A549 (cell line): ENCODE measurements at regions not wholly inside any gene's neighbourhood (a gene's known extent, or its start where the extent isn't known, plus 50 kb on each side); places are given as distances from the start of the nearest gene placed in this dataset.

Experiments used
- ATAC-seq, 2 experiments: fragments of 200-7000 bp in 1 of 2; fragments of >200 bp in 1 of 2; cut with Nextera tagmentation in 1 of 2; cut with Tn5 transposase in 1 of 2; 3 replicates each; pipeline versions ENCODE4 v1.8.0 to v1.9.1; 2018 to 2020; ENCODE audit warnings: mild to moderate bottlenecking in 1 of 2, moderate library complexity in 1 of 2
- CTCF ChIA-PET: fragments of 300-600 bp; sonication (Branson Sonifier 250); formaldehyde crosslinking; extraction: SDS; loops from one replicate; lab custom pipeline; 2021; ENCODE audit warnings: antibody characterized with exemption, inconsistent platforms; lab: Yijun Ruan, JAX
- POLR2A ChIA-PET: fragments of 350-600 bp; formaldehyde crosslinking; extraction: SDS; loops from one replicate; lab custom pipeline; 2021; ENCODE audit warnings: antibody characterized with exemption, inconsistent platforms; lab: Yijun Ruan, JAX
- DNase-seq, 2 experiments: peaks; one replicate each; pipeline versions ENCODE4 v3.0.0 to v3.0.0-alpha.2; 2011 to 2016; ENCODE audit warnings: low read depth in 1 of 2, low spot score in 1 of 2
- FAIRE-seq: peaks from 2 replicates; lab custom pipeline; 2011; peaks lifted over from hg19 to GRCh38; lab: Jason Lieb, UNC
- H3K27ac ChIP-seq, 2 experiments: fragments of >200 bp; sonication (Bioruptor Twin); formaldehyde crosslinking; 3 replicates each; pipeline ENCODE4 v1.5.1; 2016 to 2017
- H3K4me1 ChIP-seq: fragments of >200 bp; sonication (Bioruptor Twin); formaldehyde crosslinking; 3 replicates; pipeline ENCODE4 v1.6.1; 2016
- H3K4me2 ChIP-seq: fragments of >200 bp; sonication (Bioruptor Twin); formaldehyde crosslinking; 3 replicates; pipeline ENCODE4 v1.6.1; 2016
- H3K4me3 ChIP-seq: fragments of >200 bp; sonication (Bioruptor Twin); formaldehyde crosslinking; 3 replicates; pipeline ENCODE4 v1.5.1; 2016
- H3K9me3 ChIP-seq: fragments of >200 bp; sonication (Bioruptor Twin); formaldehyde crosslinking; 3 replicates; pipeline ENCODE4 v1.6.1; 2016
- BHLHE40 ChIP-seq: IDR thresholded peaks from 2 replicates; pipeline ENCODE4 v1.6.1; 2012; ENCODE audit warnings: low read depth, low read length, inconsistent platforms
- CBX2 ChIP-seq: fragments of 200-600 bp; sonication (generic); IDR thresholded peaks from 2 replicates; pipeline ENCODE4 v1.6.1; 2016; ENCODE audit warnings: low read depth, mild to moderate bottlenecking, borderline replicate concordance
- CEBPB ChIP-seq, 2 experiments: fragments of >200 bp in 1 of 2; sonication (Bioruptor Twin) in 1 of 2; formaldehyde crosslinking in 1 of 2; IDR thresholded peaks; 2 replicates each; pipeline ENCODE4 v1.6.1; 2012 to 2016
- CTCF ChIP-seq: fragments of >200 bp; sonication (Bioruptor Twin); formaldehyde crosslinking; IDR thresholded peaks from 3 replicates; pipeline ENCODE4 v1.5.1; 2016
- ELK1 ChIP-seq: fragments of 150-350 bp; IDR thresholded peaks from 2 replicates; pipeline ENCODE4 v1.6.1; 2014; ENCODE audit warnings: low read depth, mild to moderate bottlenecking, low read length
- ESRRA ChIP-seq: fragments of 150-350 bp; IDR thresholded peaks from 2 replicates; pipeline ENCODE4 v1.6.1; 2014; ENCODE audit warnings: mild to moderate bottlenecking, low read length, borderline replicate concordance
- HDAC2 ChIP-seq: fragments of 200-600 bp; sonication (generic); IDR thresholded peaks from 2 replicates; pipeline ENCODE4 v1.6.1; 2016
- HES2 ChIP-seq: fragments of >200 bp; sonication (Bioruptor Twin); formaldehyde crosslinking; IDR thresholded peaks from 2 replicates; pipeline ENCODE4 v1.6.1; 2016
- HEYL ChIP-seq: fragments of 250-450 bp; sonication (Bioruptor Pico); IDR thresholded peaks from 2 replicates; pipeline ENCODE4 v1.8.0; 2021; ENCODE audit warnings: mild to moderate bottlenecking, moderate library complexity
- HOXA7 ChIP-seq: fragments of 250-450 bp; sonication (Bioruptor Pico); IDR thresholded peaks from 2 replicates; pipeline ENCODE4 v1.5.0; 2020; ENCODE audit warnings: mild to moderate bottlenecking, moderate library complexity
- JUN ChIP-seq, 2 experiments: fragments of >200 bp; sonication (Bioruptor Twin); formaldehyde crosslinking; IDR thresholded peaks; 2 replicates in 1 of 2; 3 replicates in 1 of 2; pipeline ENCODE4 v1.6.1; 2016 to 2017
- MAFK ChIP-seq: fragments of 450-650 bp; IDR thresholded peaks from 2 replicates; pipeline ENCODE4 v1.6.1; 2014; ENCODE audit not compliant: partially characterized antibody
- MAX ChIP-seq: IDR thresholded peaks from 2 replicates; pipeline ENCODE4 v1.6.1; 2012
- MAZ ChIP-seq: fragments of 150-350 bp; IDR thresholded peaks from 2 replicates; pipeline ENCODE4 v1.6.1; 2014; ENCODE audit warnings: antibody characterized with exemption, low read depth, low read length, borderline replicate concordance
- NPAS2 ChIP-seq: fragments of 250-450 bp; sonication (Bioruptor Pico); IDR thresholded peaks from 2 replicates; pipeline ENCODE4 v1.8.0; 2022; ENCODE audit warnings: mild to moderate bottlenecking, moderate library complexity, borderline replicate concordance
- POLR2A ChIP-seq: IDR thresholded peaks from 2 replicates; pipeline ENCODE4 v1.6.1; 2012; ENCODE audit warnings: mild to moderate bottlenecking, low read length
- RAD21 ChIP-seq, 2 experiments: fragments of >200 bp in 1 of 2; sonication (Bioruptor Twin) in 1 of 2; formaldehyde crosslinking in 1 of 2; IDR thresholded peaks in 1 of 2; conservative IDR thresholded peaks in 1 of 2; 2 replicates in 1 of 2; 3 replicates in 1 of 2; pipeline ENCODE4 v1.6.1; 2012 to 2018; ENCODE audit warnings: inconsistent platforms in 1 of 2
- SREBF2 ChIP-seq: fragments of 450-650 bp; IDR thresholded peaks from 2 replicates; pipeline ENCODE4 v1.6.1; 2014; ENCODE audit warnings: mild to moderate bottlenecking, moderate library complexity
- ZFP36 ChIP-seq: fragments of 450-650 bp; IDR thresholded peaks from 2 replicates; pipeline ENCODE4 v1.6.1; 2014; ENCODE audit warnings: borderline replicate concordance; ENCODE audit not compliant: partially characterized antibody
- ZNF302 ChIP-seq: fragments of 250-450 bp; sonication (Bioruptor Pico); IDR thresholded peaks from 2 replicates; pipeline ENCODE4 v1.9.0; 2021; ENCODE audit warnings: inconsistent platforms, mild to moderate bottlenecking, moderate library complexity
- ZSCAN20 ChIP-seq: fragments of 250-450 bp; sonication (Bioruptor Pico); IDR thresholded peaks from 2 replicates; pipeline ENCODE4 v1.8.0; 2022; ENCODE audit warnings: mild to moderate bottlenecking, moderate library complexity
- whole genome bisulfite sequencing: methylation state at CpG from one replicate; pipeline ENCODE4 v1.1.6; 2017; ENCODE audit errors: missing lambda C conversion rate; 5-methylcytosine and 5-hydroxymethylcytosine counted together
- TF ChIP-seq, protein P1 (sequence below): IDR thresholded peaks from 2 replicates; pipeline ENCODE4 v1.6.1; 2012; ENCODE audit warnings: low read depth, borderline replicate concordance
- TF ChIP-seq, protein P2 (sequence below): fragments of 250-450 bp; sonication (Bioruptor Pico); IDR thresholded peaks from 2 replicates; pipeline ENCODE4 v1.5.0; 2021; ENCODE audit warnings: mild to moderate bottlenecking, moderate library complexity, borderline replicate concordance
- TF ChIP-seq, protein P3 (sequence below): fragments of 200-600 bp; sonication (generic); IDR thresholded peaks from 2 replicates; pipeline ENCODE4 v1.6.1; 2016; ENCODE audit warnings: antibody characterized with exemption, mild to moderate bottlenecking, moderate library complexity

GRCh38 chr9:129283705-129284606 lies 105.9 kb upstream of the IER5L start:
- no peak overlapping the region for H3K4me2 ChIP-seq
- no peak for ATAC-seq
- H3K4me1 ChIP-seq: peaks cover 8% of the 10 kb centered on the region
- CTCF ChIA-PET: no interaction called here
- no peak for TF ChIP-seq HOXA7 (CRISPR knock-in tag)
- TF ChIP-seq ZFP36: peak; percentile 44
- TF ChIP-seq CEBPB (IDR thresholded peaks at IDR 0.05): no peak
- no peak for TF ChIP-seq RAD21 (conservative IDR thresholded peaks at IDR 0.05 in 1 of 2, IDR thresholded peaks at IDR 0.05 in 1 of 2)
- TF ChIP-seq BHLHE40: no peak
- TF ChIP-seq, protein P1, sequence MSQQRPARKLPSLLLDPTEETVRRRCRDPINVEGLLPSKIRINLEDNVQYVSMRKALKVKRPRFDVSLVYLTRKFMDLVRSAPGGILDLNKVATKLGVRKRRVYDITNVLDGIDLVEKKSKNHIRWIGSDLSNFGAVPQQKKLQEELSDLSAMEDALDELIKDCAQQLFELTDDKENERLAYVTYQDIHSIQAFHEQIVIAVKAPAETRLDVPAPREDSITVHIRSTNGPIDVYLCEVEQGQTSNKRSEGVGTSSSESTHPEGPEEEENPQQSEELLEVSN: no peak
- TF ChIP-seq ESRRA: peak; percentile 62; the same call in 1 of the 2 replicates
- no peak for TF ChIP-seq CBX2
- no peak for TF ChIP-seq HEYL (CRISPR knock-in tag)
- TF ChIP-seq, all 56 proteins: peak for 2
- POLR2A ChIA-PET: no interaction called here
- no peaks in the 10 kb centered on the region for H3K9me3 ChIP-seq
- H3K4me3 ChIP-seq: no peak overlapping the region
- FAIRE-seq (no peak), DNase-seq (no peak)
- H3K27ac ChIP-seq: peak overlapping the region in 1 of 2 experiments; percentile 45; a peak in 2 of 6 replicates
- WGBS: 82% methylated on average over 26 of the region's 28 CpGs

GRCh38 chr9:129283291-129283691 lies 105.2 kb upstream of the IER5L start:
- POLR2A ChIA-PET: no interaction called here
- no peak for TF ChIP-seq NPAS2 (CRISPR knock-in tag)
- no peak for TF ChIP-seq HEYL (CRISPR knock-in tag)
- TF ChIP-seq ZNF302 (CRISPR knock-in tag): no peak
- no peak for TF ChIP-seq HOXA7 (CRISPR knock-in tag)
- TF ChIP-seq, protein P2, sequence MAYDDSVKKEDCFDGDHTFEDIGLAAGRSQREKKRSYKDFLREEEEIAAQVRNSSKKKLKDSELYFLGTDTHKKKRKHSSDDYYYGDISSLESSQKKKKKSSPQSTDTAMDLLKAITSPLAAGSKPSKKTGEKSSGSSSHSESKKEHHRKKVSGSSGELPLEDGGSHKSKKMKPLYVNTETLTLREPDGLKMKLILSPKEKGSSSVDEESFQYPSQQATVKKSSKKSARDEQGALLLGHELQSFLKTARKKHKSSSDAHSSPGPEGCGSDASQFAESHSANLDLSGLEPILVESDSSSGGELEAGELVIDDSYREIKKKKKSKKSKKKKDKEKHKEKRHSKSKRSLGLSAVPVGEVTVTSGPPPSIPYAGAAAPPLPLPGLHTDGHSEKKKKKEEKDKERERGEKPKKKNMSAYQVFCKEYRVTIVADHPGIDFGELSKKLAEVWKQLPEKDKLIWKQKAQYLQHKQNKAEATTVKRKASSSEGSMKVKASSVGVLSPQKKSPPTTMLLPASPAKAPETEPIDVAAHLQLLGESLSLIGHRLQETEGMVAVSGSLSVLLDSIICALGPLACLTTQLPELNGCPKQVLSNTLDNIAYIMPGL (CRISPR knock-in tag): no peak
- TF ChIP-seq, protein P3, sequence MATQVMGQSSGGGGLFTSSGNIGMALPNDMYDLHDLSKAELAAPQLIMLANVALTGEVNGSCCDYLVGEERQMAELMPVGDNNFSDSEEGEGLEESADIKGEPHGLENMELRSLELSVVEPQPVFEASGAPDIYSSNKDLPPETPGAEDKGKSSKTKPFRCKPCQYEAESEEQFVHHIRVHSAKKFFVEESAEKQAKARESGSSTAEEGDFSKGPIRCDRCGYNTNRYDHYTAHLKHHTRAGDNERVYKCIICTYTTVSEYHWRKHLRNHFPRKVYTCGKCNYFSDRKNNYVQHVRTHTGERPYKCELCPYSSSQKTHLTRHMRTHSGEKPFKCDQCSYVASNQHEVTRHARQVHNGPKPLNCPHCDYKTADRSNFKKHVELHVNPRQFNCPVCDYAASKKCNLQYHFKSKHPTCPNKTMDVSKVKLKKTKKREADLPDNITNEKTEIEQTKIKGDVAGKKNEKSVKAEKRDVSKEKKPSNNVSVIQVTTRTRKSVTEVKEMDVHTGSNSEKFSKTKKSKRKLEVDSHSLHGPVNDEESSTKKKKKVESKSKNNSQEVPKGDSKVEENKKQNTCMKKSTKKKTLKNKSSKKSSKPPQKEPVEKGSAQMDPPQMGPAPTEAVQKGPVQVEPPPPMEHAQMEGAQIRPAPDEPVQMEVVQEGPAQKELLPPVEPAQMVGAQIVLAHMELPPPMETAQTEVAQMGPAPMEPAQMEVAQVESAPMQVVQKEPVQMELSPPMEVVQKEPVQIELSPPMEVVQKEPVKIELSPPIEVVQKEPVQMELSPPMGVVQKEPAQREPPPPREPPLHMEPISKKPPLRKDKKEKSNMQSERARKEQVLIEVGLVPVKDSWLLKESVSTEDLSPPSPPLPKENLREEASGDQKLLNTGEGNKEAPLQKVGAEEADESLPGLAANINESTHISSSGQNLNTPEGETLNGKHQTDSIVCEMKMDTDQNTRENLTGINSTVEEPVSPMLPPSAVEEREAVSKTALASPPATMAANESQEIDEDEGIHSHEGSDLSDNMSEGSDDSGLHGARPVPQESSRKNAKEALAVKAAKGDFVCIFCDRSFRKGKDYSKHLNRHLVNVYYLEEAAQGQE: no peak
- TF ChIP-seq HES2: no peak
- TF ChIP-seq MAZ: no peak
- TF ChIP-seq POLR2A: no peak
- TF ChIP-seq ZSCAN20: no peak
- no peak for TF ChIP-seq JUN (IDR thresholded peaks at IDR 0.05)
- TF ChIP-seq SREBF2: no peak
- no peak for TF ChIP-seq MAX
- no peak for TF ChIP-seq HDAC2
- no peak for TF ChIP-seq ELK1
- TF ChIP-seq CBX2: no peak
- no peak for TF ChIP-seq BHLHE40
- TF ChIP-seq CTCF: no peak
- TF ChIP-seq MAFK: no peak
- peak overlapping the region in 1 of 2 experiments; percentile 45; a peak in 2 of 6 replicates for H3K27ac ChIP-seq

More at GRCh38 chr9:129283291-129283691, 105.2 kb upstream of the IER5L start:
- CTCF ChIA-PET: interaction anchor here (1.0 kb wide), 1 partner anchor 10 kb away, joined by 4 read pairs; no protein-coding TSS in a partner anchor
- Histone ChIP-seq H3K4me1 (peaks cover 15% of the 10 kb centered on the region), H3K9me3 (no peaks in the 10 kb centered on the region), H3K4me2 (no peak overlapping the region), H3K4me3 (no peak overlapping the region)
- WGBS: 75% methylated on average over 4 of the region's 7 CpGs
- FAIRE-seq (no peak), DNase-seq (no peak), ATAC-seq (no peak)
